ENCODE measurements at regions not wholly inside any gene's neighbourhood (a gene's known extent, or its start where the extent isn't known, plus 50 kb on each side); places are given as distances from the start of the nearest gene placed in this dataset.

GRCh38 chr9:25461416-25461815 is 216.8 kb downstream of the TUSC1 start:
- H3K79me1 ChIP-seq (ENCODE audit: low read depth in 1 of 2, low read length in 2 of 2) = no peaks in the 10 kb centered on the region
- POLR2A ChIA-PET (ENCODE audit: unreplicated experiment) = no interaction called here
- no peak overlapping the region for H2BK120ac ChIP-seq (ENCODE audit: low read depth, low read length)
- H3K27me3 ChIP-seq (ENCODE audit: control insufficient read depth, insufficient read depth, low read length) = no peaks in the 10 kb centered on the region
- no peak overlapping the region for H2BK20ac ChIP-seq (ENCODE audit: low read depth, low read length)
- no TSS peak for BruUV-seq (replicated peaks)
- H4K91ac ChIP-seq (ENCODE audit: insufficient read depth, low read depth, low read length) = no peak overlapping the region
- no peaks in the 10 kb centered on the region for H3K9me1 ChIP-seq (ENCODE audit: insufficient read depth, low read length)
- no peak overlapping the region for H2AK9ac ChIP-seq (replicated peaks; ENCODE audit: low read depth, low read length, poor library complexity)
- no peaks in the 10 kb centered on the region for H3K36me3 ChIP-seq (ENCODE audit: control insufficient read depth, insufficient read depth, low read length)
- H2BK5ac ChIP-seq (ENCODE audit: low read depth, low read length, poor library complexity, severe bottlenecking) = no peak overlapping the region
- TF ChIP-seq CEBPB (IDR thresholded peaks at IDR 0.05; ENCODE audit: low read depth, low read length) (no peak), FOS (IDR thresholded peaks at IDR 0.05; ENCODE audit: low read depth, low read length) (no peak), MXI1 (IDR thresholded peaks at IDR 0.05; ENCODE audit: borderline replicate concordance, low read depth, low read length) (no peak), RFX5 (IDR thresholded peaks at IDR 0.05; ENCODE audit: low read depth, low read length) (no peak), RCOR1 (IDR thresholded peaks at IDR 0.05; ENCODE audit: insufficient replicate concordance, low read length) (no peak), SMC3 (IDR thresholded peaks at IDR 0.05; ENCODE audit: low read depth, low read length) (no peak), MAFK (IDR thresholded peaks at IDR 0.05; ENCODE audit: low read depth, low read length) (no peak), RAD21 (IDR thresholded peaks at IDR 0.05; ENCODE audit: low read length) (no peak), CHD1 (IDR thresholded peaks at IDR 0.05; ENCODE audit: low read depth, low read length) (no peak), BHLHE40 (IDR thresholded peaks at IDR 0.05; ENCODE audit: low read depth, low read length) (no peak)
- no peak overlapping the region for H3K18ac ChIP-seq (ENCODE audit: low read depth, low read length)
- no peaks in the 10 kb centered on the region for H3K4me1 ChIP-seq (ENCODE audit: control insufficient read depth, insufficient read depth, low read length)
- H3K27ac ChIP-seq (ENCODE audit: insufficient read depth, low read length) = no peak overlapping the region
- no peak for ATAC-seq (ENCODE audit: low read depth)
- in situ Hi-C loops (cut with MboI; ENCODE audit: low sequenced_read_pairs) (no loop called here), dilution Hi-C loops (cut with HindIII; ENCODE audit: low sequenced_read_pairs, unreplicated experiment) (no loop called here), intact Hi-C loops (cut with micrococcal nuclease) (loop anchor here (10.0 kb wide), 1 partner anchor 57 kb away; no protein-coding TSS in a partner anchor)
- H3K9me3 ChIP-seq (ENCODE audit: control insufficient read depth, insufficient read depth, low read length) = peaks cover 6% of the 10 kb centered on the region
- H3K9ac ChIP-seq (ENCODE audit: low read depth, low read length) = no peak overlapping the region
- H2AK5ac ChIP-seq (ENCODE audit: low read depth, low read length) = no peak overlapping the region
- DNase-seq = no peak
- H3K4ac ChIP-seq (ENCODE audit: low read depth, low read length) = no peak overlapping the region
- H4K5ac ChIP-seq (ENCODE audit: low read depth, low read length) = no peak overlapping the region
- no peak overlapping the region for H3K56ac ChIP-seq (ENCODE audit: extremely low read depth, insufficient read depth, low read length)
- H3K23ac ChIP-seq (ENCODE audit: low read depth, low read length) = no peak overlapping the region
- H2BK15ac ChIP-seq (ENCODE audit: low read depth, low read length) = no peak overlapping the region
- no peak overlapping the region for H3K4me3 ChIP-seq (ENCODE audit: insufficient read depth, low read depth, low read length)
- H3K4me2 ChIP-seq (ENCODE audit: low read depth, low read length) = no peak overlapping the region
- H3K14ac ChIP-seq (replicated peaks; ENCODE audit: low read depth, low read length) = no peak overlapping the region
- H4K8ac ChIP-seq (ENCODE audit: low read depth in 2 of 2, low read length in 2 of 2) = no peak overlapping the region
- H4K20me1 ChIP-seq (ENCODE audit: insufficient read depth, low read length) = no peaks in the 10 kb centered on the region
- CTCF ChIA-PET = interaction anchor here (0.7 kb wide), 1 partner anchor 18 kb away, joined by 3 read pairs; no protein-coding TSS in a partner anchor
- H2AFZ ChIP-seq (replicated peaks; ENCODE audit: low read length, poor library complexity) = no peak overlapping the region

Measured in IMR-90 (cell line).